C4-2B (cell line): ENCODE measurements at regions not wholly inside any gene's neighbourhood (a gene's known extent, or its start where the extent isn't known, plus 50 kb on each side); places are given as distances from the start of the nearest gene placed in this dataset.

Source experiments
- CTCF ChIP-seq: fragments of 450-650 bp; conservative IDR thresholded peaks from 2 replicates; pipeline ENCODE4 v1.5.1; 2017; ENCODE audit warnings: mild to moderate bottlenecking
- ZFX ChIP-seq: fragments of 450-650 bp; IDR thresholded peaks from 2 replicates; pipeline ENCODE4 v1.6.1; 2017

GRCh38 chr21:41593760-41594138 is 85.8 kb upstream of the TMPRSS2 start:
- TF ChIP-seq CTCF (no peak), ZFX (no peak)
